ENCODE measurements at regions not wholly inside any gene's neighbourhood (a gene's known extent, or its start where the extent isn't known, plus 50 kb on each side); places are given as distances from the start of the nearest gene placed in this dataset.

GRCh38 chr15:46523701-46524100 is 888.9 kb downstream of the SQOR start:
- no peaks in the 10 kb centered on the region for H3K4me1 Mint-ChIP-seq
- Histone ChIP-seq H3K4me3 (ENCODE audit: low read length) (no peak overlapping the region), H3K27ac (ENCODE audit: low read depth, low read length) (no peak overlapping the region), H3K4me1 (ENCODE audit: insufficient read depth, low read length) (no peaks in the 10 kb centered on the region), H3K27me3 (ENCODE audit: insufficient read depth, low read length, poor library complexity, severe bottlenecking) (no peaks in the 10 kb centered on the region), H3K9me3 (ENCODE audit: low read length) (no peaks in the 10 kb centered on the region), H3K36me3 (ENCODE audit: insufficient read depth, low read length) (no peaks in the 10 kb centered on the region)
- no peaks in the 10 kb centered on the region for H3K36me3 Mint-ChIP-seq
- H3K9me3 Mint-ChIP-seq: peaks cover 0 to 19% (median 4%) of the 10 kb centered on the region in 5 donors
- no peak overlapping the region for H3K4me3 Mint-ChIP-seq
- no peaks in the 10 kb centered on the region for H3K27me3 Mint-ChIP-seq
- ChIA-PET POLR2A (no interaction called here), CTCF (no interaction called here)
- no peak for DNase-seq
- H3K27ac Mint-ChIP-seq: no peak overlapping the region

GRCh38 chr15:46525984-46526725 is 891.3 kb downstream of the SQOR start:
- no peak overlapping the region for H3K27ac Mint-ChIP-seq
- ChIA-PET POLR2A (no interaction called here), CTCF (no interaction called here)

GRCh38 chr15:46526726-46527110 is 891.9 kb downstream of the SQOR start:
- ChIA-PET CTCF (no interaction called here), POLR2A (no interaction called here)
- no peaks in the 10 kb centered on the region for H3K9me3 ChIP-seq (ENCODE audit: low read length)
- no peaks in the 10 kb centered on the region for H3K27me3 ChIP-seq (ENCODE audit: insufficient read depth, low read length, poor library complexity, severe bottlenecking)
- H3K36me3 ChIP-seq (ENCODE audit: insufficient read depth, low read length): no peaks in the 10 kb centered on the region
- Mint-ChIP-seq H3K36me3 (no peaks in the 10 kb centered on the region), H3K27me3 (no peaks in the 10 kb centered on the region), H3K4me1 (no peaks in the 10 kb centered on the region), H3K27ac (no peak overlapping the region), H3K4me3 (no peak overlapping the region), H3K9me3 (peaks cover 0 to 12% (median 3%) of the 10 kb centered on the region in 5 donors)
- H3K27ac ChIP-seq (ENCODE audit: low read depth, low read length): no peak overlapping the region
- H3K4me1 ChIP-seq (ENCODE audit: insufficient read depth, low read length): no peaks in the 10 kb centered on the region
- DNase-seq: no peak
- H3K4me3 ChIP-seq (ENCODE audit: low read length): no peak overlapping the region

More at GRCh38 chr15:46525984-46526725, 891.3 kb downstream of the SQOR start:
- no peaks in the 10 kb centered on the region for H3K27me3 ChIP-seq (ENCODE audit: insufficient read depth, low read length, poor library complexity, severe bottlenecking)
- peaks cover 0 to 16% (median 3%) of the 10 kb centered on the region in 5 donors for H3K9me3 Mint-ChIP-seq
- no peak for DNase-seq
- H3K27ac ChIP-seq (ENCODE audit: low read depth, low read length): no peak overlapping the region
- no peaks in the 10 kb centered on the region for H3K36me3 ChIP-seq (ENCODE audit: insufficient read depth, low read length)
- no peaks in the 10 kb centered on the region for H3K9me3 ChIP-seq (ENCODE audit: low read length)
- no peaks in the 10 kb centered on the region for H3K36me3 Mint-ChIP-seq
- no peak overlapping the region for H3K4me3 ChIP-seq (ENCODE audit: low read length)
- no peaks in the 10 kb centered on the region for H3K4me1 ChIP-seq (ENCODE audit: insufficient read depth, low read length)
- H3K4me3 Mint-ChIP-seq: no peak overlapping the region
- no peaks in the 10 kb centered on the region for H3K4me1 Mint-ChIP-seq
- no peaks in the 10 kb centered on the region for H3K27me3 Mint-ChIP-seq

- no peak overlapping the region for H3K27ac Mint-ChIP-seq
- CTCF ChIA-PET: no interaction called here
- POLR2A ChIA-PET: no interaction called here
- Histone ChIP-seq H3K27me3 (ENCODE audit: insufficient read depth, low read length, poor library complexity, severe bottlenecking) (no peaks in the 10 kb centered on the region), H3K4me1 (ENCODE audit: insufficient read depth, low read length) (no peaks in the 10 kb centered on the region), H3K4me3 (ENCODE audit: low read length) (no peak overlapping the region), H3K36me3 (ENCODE audit: insufficient read depth, low read length) (no peaks in the 10 kb centered on the region), H3K9me3 (ENCODE audit: low read length) (no peaks in the 10 kb centered on the region), H3K27ac (ENCODE audit: low read depth, low read length) (no peak overlapping the region)
- no peak for DNase-seq
- H3K9me3 Mint-ChIP-seq: peaks cover 6 to 26% (median 20%) of the 10 kb centered on the region in 5 donors
- H3K4me3 Mint-ChIP-seq: no peak overlapping the region
- H3K27me3 Mint-ChIP-seq: no peaks in the 10 kb centered on the region
- no peaks in the 10 kb centered on the region for H3K4me1 Mint-ChIP-seq
- no peaks in the 10 kb centered on the region for H3K36me3 Mint-ChIP-seq
Measured at GRCh38 chr15:46543626-46544025, 908.8 kb downstream of the SQOR start.

GRCh38 chr15:46548989-46549388 is 914.2 kb downstream of the SQOR start:
- DNase-seq: no peak
- Mint-ChIP-seq H3K27me3 (no peaks in the 10 kb centered on the region), H3K27ac (no peak overlapping the region), H3K36me3 (no peaks in the 10 kb centered on the region), H3K4me1 (no peaks in the 10 kb centered on the region), H3K9me3 (peaks cover 0 to 33% (median 10%) of the 10 kb centered on the region in 5 donors), H3K4me3 (no peak overlapping the region)
- Histone ChIP-seq H3K36me3 (ENCODE audit: insufficient read depth, low read length) (no peaks in the 10 kb centered on the region), H3K27me3 (ENCODE audit: insufficient read depth, low read length, poor library complexity, severe bottlenecking) (no peaks in the 10 kb centered on the region), H3K9me3 (ENCODE audit: low read length) (no peaks in the 10 kb centered on the region), H3K27ac (ENCODE audit: low read depth, low read length) (no peak overlapping the region), H3K4me1 (ENCODE audit: insufficient read depth, low read length) (no peaks in the 10 kb centered on the region), H3K4me3 (ENCODE audit: low read length) (no peak overlapping the region)
- CTCF ChIA-PET: no interaction called here
- POLR2A ChIA-PET: no interaction called here

GRCh38 chr15:46552316-46552715 is 917.5 kb downstream of the SQOR start:
- Mint-ChIP-seq H3K4me3 (no peak overlapping the region), H3K9me3 (peaks cover 2 to 31% (median 8%) of the 10 kb centered on the region in 5 donors), H3K36me3 (no peaks in the 10 kb centered on the region), H3K27ac (no peak overlapping the region), H3K27me3 (no peaks in the 10 kb centered on the region), H3K4me1 (no peaks in the 10 kb centered on the region)
- Histone ChIP-seq H3K27me3 (ENCODE audit: insufficient read depth, low read length, poor library complexity, severe bottlenecking) (no peaks in the 10 kb centered on the region), H3K4me1 (ENCODE audit: insufficient read depth, low read length) (no peaks in the 10 kb centered on the region), H3K27ac (ENCODE audit: low read depth, low read length) (no peak overlapping the region), H3K36me3 (ENCODE audit: insufficient read depth, low read length) (no peaks in the 10 kb centered on the region), H3K4me3 (ENCODE audit: low read length) (no peak overlapping the region), H3K9me3 (ENCODE audit: low read length) (no peaks in the 10 kb centered on the region)
- ChIA-PET CTCF (no interaction called here), POLR2A (no interaction called here)
- no peak for DNase-seq

- H3K4me1 Mint-ChIP-seq: no peaks in the 10 kb centered on the region
- Histone ChIP-seq H3K4me1 (ENCODE audit: insufficient read depth, low read length) (no peaks in the 10 kb centered on the region), H3K27me3 (ENCODE audit: insufficient read depth, low read length, poor library complexity, severe bottlenecking) (no peaks in the 10 kb centered on the region), H3K4me3 (ENCODE audit: low read length) (no peak overlapping the region), H3K36me3 (ENCODE audit: insufficient read depth, low read length) (no peaks in the 10 kb centered on the region), H3K27ac (ENCODE audit: low read depth, low read length) (no peak overlapping the region), H3K9me3 (ENCODE audit: low read length) (no peaks in the 10 kb centered on the region)
- no peaks in the 10 kb centered on the region for H3K36me3 Mint-ChIP-seq
- CTCF ChIA-PET: no interaction called here
- POLR2A ChIA-PET: no interaction called here
- no peak overlapping the region for H3K27ac Mint-ChIP-seq
- peaks cover 0 to 2% of the 10 kb centered on the region in 2 donors for H3K27me3 Mint-ChIP-seq
- no peak for DNase-seq
- H3K9me3 Mint-ChIP-seq: peaks cover 3 to 20% (median 8%) of the 10 kb centered on the region in 5 donors
- no peak overlapping the region for H3K4me3 Mint-ChIP-seq
Measured at GRCh38 chr15:46555547-46555946, 920.7 kb downstream of the SQOR start.

- H3K27ac Mint-ChIP-seq: no peak overlapping the region
- no peaks in the 10 kb centered on the region for H3K4me1 Mint-ChIP-seq
- peaks cover 4 to 21% (median 8%) of the 10 kb centered on the region in 5 donors for H3K9me3 Mint-ChIP-seq
- H3K27me3 ChIP-seq (ENCODE audit: insufficient read depth, low read length, poor library complexity, severe bottlenecking): no peaks in the 10 kb centered on the region
- H3K4me1 ChIP-seq (ENCODE audit: insufficient read depth, low read length): no peaks in the 10 kb centered on the region
- ChIA-PET CTCF (no interaction called here), POLR2A (no interaction called here)
- no peak for DNase-seq
- H3K36me3 ChIP-seq (ENCODE audit: insufficient read depth, low read length): no peaks in the 10 kb centered on the region
- no peaks in the 10 kb centered on the region for H3K9me3 ChIP-seq (ENCODE audit: low read length)
- peaks cover 0 to 2% of the 10 kb centered on the region in 2 donors for H3K27me3 Mint-ChIP-seq
- H3K4me3 ChIP-seq (ENCODE audit: low read length): no peak overlapping the region
- H3K36me3 Mint-ChIP-seq: no peaks in the 10 kb centered on the region
- H3K4me3 Mint-ChIP-seq: no peak overlapping the region
- no peak overlapping the region for H3K27ac ChIP-seq (ENCODE audit: low read depth, low read length)
Measured at GRCh38 chr15:46556010-46556409, 921.2 kb downstream of the SQOR start.

All from CD8-positive, alpha-beta memory T cell (primary cell).